ENCODE measurements at regions not wholly inside any gene's neighbourhood (a gene's known extent, or its start where the extent isn't known, plus 50 kb on each side); places are given as distances from the start of the nearest gene placed in this dataset.

GRCh38 chr18:75859533-75859932 is 432.0 kb upstream of the SMIM21 start:
- Histone ChIP-seq H3K36me3 (ENCODE audit: control insufficient read depth in 2 of 3, insufficient read depth in 3 of 3, low read length in 3 of 3) (no peaks in the 10 kb centered on the region), H3K9ac (ENCODE audit: low read length in 3 of 3) (no peak overlapping the region), H3K9me3 (ENCODE audit: control insufficient read depth in 2 of 3, insufficient read depth in 1 of 3, low read length in 3 of 3) (no peaks in the 10 kb centered on the region), H3K4me1 (ENCODE audit: control insufficient read depth in 2 of 3, insufficient read depth in 2 of 3, low read depth in 1 of 3, low read length in 3 of 3) (no peaks in the 10 kb centered on the region), H3K27me3 (ENCODE audit: control insufficient read depth, insufficient read depth, low read length) (no peaks in the 10 kb centered on the region), H3K4me3 (ENCODE audit: low read length in 3 of 3) (no peak overlapping the region), H3K27ac (ENCODE audit: low read depth in 2 of 2, low read length in 2 of 2) (no peak overlapping the region)
- FAIRE-seq: no peak
- TF ChIP-seq CTCF (IDR thresholded peaks at IDR 0.05; ENCODE audit: borderline replicate concordance, extremely low read depth, insufficient read depth): no peak
- no peak for DNase-seq
- intact Hi-C loops (cut with DNase I): no loop called here

GRCh38 chr18:75858754-75859153 is 431.3 kb upstream of the SMIM21 start:
- H3K9ac ChIP-seq (ENCODE audit: low read length in 3 of 3): no peak overlapping the region
- FAIRE-seq: no peak
- no peaks in the 10 kb centered on the region for H3K9me3 ChIP-seq (ENCODE audit: control insufficient read depth in 2 of 3, insufficient read depth in 1 of 3, low read length in 3 of 3)
- no peak for TF ChIP-seq CTCF (IDR thresholded peaks at IDR 0.05; ENCODE audit: borderline replicate concordance, extremely low read depth, insufficient read depth)
- DNase-seq: no peak
- H3K4me3 ChIP-seq (ENCODE audit: low read length in 3 of 3): no peak overlapping the region
- H3K27ac ChIP-seq (ENCODE audit: low read depth in 2 of 2, low read length in 2 of 2): no peak overlapping the region
- no peaks in the 10 kb centered on the region for H3K27me3 ChIP-seq (ENCODE audit: control insufficient read depth, insufficient read depth, low read length)
- no peaks in the 10 kb centered on the region for H3K4me1 ChIP-seq (ENCODE audit: control insufficient read depth in 2 of 3, insufficient read depth in 2 of 3, low read depth in 1 of 3, low read length in 3 of 3)
- intact Hi-C loops (cut with DNase I): no loop called here
- H3K36me3 ChIP-seq (ENCODE audit: control insufficient read depth in 2 of 3, insufficient read depth in 3 of 3, low read length in 3 of 3): no peaks in the 10 kb centered on the region

- H3K36me3 ChIP-seq (ENCODE audit: control insufficient read depth in 2 of 3, insufficient read depth in 3 of 3, low read length in 3 of 3): no peaks in the 10 kb centered on the region
- H3K4me3 ChIP-seq (ENCODE audit: low read length in 3 of 3): no peak overlapping the region
- H3K9ac ChIP-seq (ENCODE audit: low read length in 3 of 3): no peak overlapping the region
- no peak overlapping the region for H3K27ac ChIP-seq (ENCODE audit: low read depth in 2 of 2, low read length in 2 of 2)
- TF ChIP-seq CTCF (IDR thresholded peaks at IDR 0.05; ENCODE audit: borderline replicate concordance, extremely low read depth, insufficient read depth): no peak
- intact Hi-C loops (cut with DNase I): no loop called here
- no peaks in the 10 kb centered on the region for H3K27me3 ChIP-seq (ENCODE audit: control insufficient read depth, insufficient read depth, low read length)
- no peaks in the 10 kb centered on the region for H3K4me1 ChIP-seq (ENCODE audit: control insufficient read depth in 2 of 3, insufficient read depth in 2 of 3, low read depth in 1 of 3, low read length in 3 of 3)
- FAIRE-seq (no peak), DNase-seq (no peak)
- no peaks in the 10 kb centered on the region for H3K9me3 ChIP-seq (ENCODE audit: control insufficient read depth in 2 of 3, insufficient read depth in 1 of 3, low read length in 3 of 3)
Measured at GRCh38 chr18:75857558-75857957, 430.1 kb upstream of the SMIM21 start.

GRCh38 chr18:75854808-75855207 is 427.3 kb upstream of the SMIM21 start:
- Histone ChIP-seq H3K9ac (ENCODE audit: low read length in 3 of 3) (no peak overlapping the region), H3K4me3 (ENCODE audit: low read length in 3 of 3) (no peak overlapping the region), H3K36me3 (ENCODE audit: control insufficient read depth in 2 of 3, insufficient read depth in 3 of 3, low read length in 3 of 3) (no peaks in the 10 kb centered on the region), H3K27ac (ENCODE audit: low read depth in 2 of 2, low read length in 2 of 2) (no peak overlapping the region), H3K4me1 (ENCODE audit: control insufficient read depth in 2 of 3, insufficient read depth in 2 of 3, low read depth in 1 of 3, low read length in 3 of 3) (no peaks in the 10 kb centered on the region), H3K27me3 (ENCODE audit: control insufficient read depth, insufficient read depth, low read length) (no peaks in the 10 kb centered on the region), H3K9me3 (ENCODE audit: control insufficient read depth in 2 of 3, insufficient read depth in 1 of 3, low read length in 3 of 3) (no peaks in the 10 kb centered on the region)
- intact Hi-C loops (cut with DNase I): no loop called here
- FAIRE-seq: no peak
- no peak for DNase-seq
- TF ChIP-seq CTCF (IDR thresholded peaks at IDR 0.05; ENCODE audit: borderline replicate concordance, extremely low read depth, insufficient read depth): no peak

Measured in kidney (tissue), 13 donors.